Suprapubic skin (tissue), 4 donors: ENCODE measurements at regions not wholly inside any gene's neighbourhood (a gene's known extent, or its start where the extent isn't known, plus 50 kb on each side); places are given as distances from the start of the nearest gene placed in this dataset.

ENCODE experiments used
- DNase-seq, 2 donors: peaks; one replicate each; pipeline ENCODE4 v3.0.0-alpha.2; 2019; ENCODE audit warnings: low spot score in 2 of 2
- H3K27ac ChIP-seq: fragments of 200-600 bp; sonication (generic); one replicate; pipeline ENCODE4 v1.5.1; 2019
- H3K27me3 ChIP-seq: fragments of 200-600 bp; sonication (generic); one replicate; pipeline ENCODE4 v1.5.1; 2019
- H3K36me3 ChIP-seq: fragments of 200-600 bp; sonication (generic); one replicate; pipeline ENCODE4 v1.5.1; 2019
- H3K4me1 ChIP-seq: fragments of 200-600 bp; sonication (generic); one replicate; pipeline ENCODE4 v1.5.1; 2019
- H3K4me3 ChIP-seq: fragments of 200-600 bp; sonication (generic); one replicate; pipeline ENCODE4 v1.5.1; 2019; ENCODE audit warnings: mild to moderate bottlenecking
- H3K9me3 ChIP-seq: fragments of 200-600 bp; sonication (generic); one replicate; pipeline ENCODE4 v1.5.1; 2019
- EP300 ChIP-seq: sonication (generic); formaldehyde crosslinking; IDR thresholded peaks from one replicate; pipeline ENCODE4 v1.6.1; 2017; ENCODE audit warnings: antibody characterized with exemption
- POLR2A ChIP-seq, 2 donors: fragments of 450-650 bp; IDR thresholded peaks; one replicate each; pipeline ENCODE4 v1.6.1; 2017; ENCODE audit warnings: antibody characterized with exemption in 2 of 2, mild to moderate bottlenecking in 2 of 2, moderate library complexity in 2 of 2
- POLR2AphosphoS5 ChIP-seq, 3 donors: sonication (generic); formaldehyde crosslinking; IDR thresholded peaks; one replicate each; pipeline ENCODE4 v1.6.1; 2017; ENCODE audit warnings: antibody characterized with exemption in 3 of 3
- WGBS: methylation state at CpG from one replicate; pipeline ENCODE4 v1.1.5; 2018; 5-methylcytosine and 5-hydroxymethylcytosine counted together
- TF ChIP-seq, protein P1 (sequence below), 2 donors: fragments of 200-600 bp in 1 of 2; fragments of 450-650 bp in 1 of 2; sonication (generic) in 1 of 2; IDR thresholded peaks; one replicate each; pipeline ENCODE4 v1.5.1; 2016 to 2019; ENCODE audit warnings: antibody characterized with exemption in 2 of 2, mild to moderate bottlenecking in 1 of 2, moderate library complexity in 1 of 2

DNA sequence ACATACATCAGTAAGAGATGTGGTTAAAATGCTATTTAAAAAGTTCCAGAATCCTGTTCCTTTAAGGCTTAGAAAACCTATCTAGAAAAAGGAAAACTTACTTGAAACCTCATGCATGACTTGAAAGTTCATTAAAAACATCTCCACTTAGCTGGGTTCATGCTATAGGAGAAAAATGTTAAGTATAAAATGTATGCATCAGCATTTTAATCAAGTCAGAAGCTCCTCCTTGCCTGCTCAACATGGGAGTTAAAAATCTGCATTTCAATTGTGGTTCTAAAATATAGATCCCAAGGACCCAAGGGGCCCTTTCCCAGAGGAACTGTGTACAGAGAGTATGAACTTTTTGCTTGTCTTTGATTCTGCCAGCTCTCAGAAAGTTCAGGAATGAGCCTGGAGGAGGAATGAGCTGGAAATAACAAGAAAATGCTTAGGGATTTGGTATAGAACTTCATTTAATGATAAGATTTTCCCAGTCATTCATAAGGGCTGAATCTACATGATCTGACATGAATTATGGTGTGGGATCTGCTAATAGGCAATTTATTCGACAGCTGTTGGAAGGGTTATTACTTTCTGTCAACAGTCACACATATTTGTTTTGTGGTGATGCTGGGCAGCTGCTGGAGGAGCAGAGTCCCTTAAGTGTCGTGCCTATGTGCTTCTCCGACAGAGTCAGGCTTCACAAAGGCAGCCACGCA is 85.6 kb upstream of the MTPN start:
- no peak for DNase-seq
- H3K9me3 ChIP-seq: no peaks in the 10 kb centered on the region
- 20% methylated on average over 4 of the region's 4 CpGs for WGBS
- no peak overlapping the region for H3K4me3 ChIP-seq
- no peaks in the 10 kb centered on the region for H3K4me1 ChIP-seq
- H3K27ac ChIP-seq: no peak overlapping the region
- TF ChIP-seq, protein P1, sequence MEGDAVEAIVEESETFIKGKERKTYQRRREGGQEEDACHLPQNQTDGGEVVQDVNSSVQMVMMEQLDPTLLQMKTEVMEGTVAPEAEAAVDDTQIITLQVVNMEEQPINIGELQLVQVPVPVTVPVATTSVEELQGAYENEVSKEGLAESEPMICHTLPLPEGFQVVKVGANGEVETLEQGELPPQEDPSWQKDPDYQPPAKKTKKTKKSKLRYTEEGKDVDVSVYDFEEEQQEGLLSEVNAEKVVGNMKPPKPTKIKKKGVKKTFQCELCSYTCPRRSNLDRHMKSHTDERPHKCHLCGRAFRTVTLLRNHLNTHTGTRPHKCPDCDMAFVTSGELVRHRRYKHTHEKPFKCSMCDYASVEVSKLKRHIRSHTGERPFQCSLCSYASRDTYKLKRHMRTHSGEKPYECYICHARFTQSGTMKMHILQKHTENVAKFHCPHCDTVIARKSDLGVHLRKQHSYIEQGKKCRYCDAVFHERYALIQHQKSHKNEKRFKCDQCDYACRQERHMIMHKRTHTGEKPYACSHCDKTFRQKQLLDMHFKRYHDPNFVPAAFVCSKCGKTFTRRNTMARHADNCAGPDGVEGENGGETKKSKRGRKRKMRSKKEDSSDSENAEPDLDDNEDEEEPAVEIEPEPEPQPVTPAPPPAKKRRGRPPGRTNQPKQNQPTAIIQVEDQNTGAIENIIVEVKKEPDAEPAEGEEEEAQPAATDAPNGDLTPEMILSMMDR (IDR thresholded peaks at IDR 0.05): no peak
- TF ChIP-seq POLR2AphosphoS5 (IDR thresholded peaks at IDR 0.05) (no peak), EP300 (no peak), POLR2A (IDR thresholded peaks at IDR 0.05) (no peak)
- H3K27me3 ChIP-seq: no peaks in the 10 kb centered on the region
- no peaks in the 10 kb centered on the region for H3K36me3 ChIP-seq

DNA sequence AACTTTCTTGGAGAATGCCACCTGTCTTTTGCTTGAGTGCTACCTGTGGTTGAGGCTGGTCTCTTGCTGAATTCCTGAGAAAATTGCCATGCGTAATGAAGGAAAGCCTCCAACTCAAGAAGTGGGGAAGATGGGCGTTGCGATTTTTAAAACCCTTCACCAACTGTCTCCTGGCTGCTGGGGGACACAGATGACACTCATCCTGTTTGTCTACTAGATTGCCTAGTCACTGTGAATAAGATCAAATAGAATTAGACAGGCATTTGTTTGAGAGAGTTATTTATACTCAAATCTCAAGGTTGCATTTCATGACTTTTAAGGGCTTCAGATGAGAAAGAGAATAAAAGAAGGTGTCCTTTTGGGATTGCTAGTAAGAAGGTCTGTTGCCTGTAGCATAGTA is 84.3 kb upstream of the MTPN start:
- no peaks in the 10 kb centered on the region for H3K9me3 ChIP-seq
- DNase-seq: no peak
- H3K4me3 ChIP-seq: no peak overlapping the region
- H3K27ac ChIP-seq: no peak overlapping the region
- 91% methylated on average over 3 of the region's 3 CpGs for WGBS
- TF ChIP-seq POLR2A (IDR thresholded peaks at IDR 0.05): no peak
- TF ChIP-seq POLR2AphosphoS5 (IDR thresholded peaks at IDR 0.05): no peak
- TF ChIP-seq EP300: no peak
- TF ChIP-seq, protein P1 (IDR thresholded peaks at IDR 0.05): no peak
- no peaks in the 10 kb centered on the region for H3K27me3 ChIP-seq
- H3K36me3 ChIP-seq: no peaks in the 10 kb centered on the region
- H3K4me1 ChIP-seq: no peaks in the 10 kb centered on the region

DNA sequence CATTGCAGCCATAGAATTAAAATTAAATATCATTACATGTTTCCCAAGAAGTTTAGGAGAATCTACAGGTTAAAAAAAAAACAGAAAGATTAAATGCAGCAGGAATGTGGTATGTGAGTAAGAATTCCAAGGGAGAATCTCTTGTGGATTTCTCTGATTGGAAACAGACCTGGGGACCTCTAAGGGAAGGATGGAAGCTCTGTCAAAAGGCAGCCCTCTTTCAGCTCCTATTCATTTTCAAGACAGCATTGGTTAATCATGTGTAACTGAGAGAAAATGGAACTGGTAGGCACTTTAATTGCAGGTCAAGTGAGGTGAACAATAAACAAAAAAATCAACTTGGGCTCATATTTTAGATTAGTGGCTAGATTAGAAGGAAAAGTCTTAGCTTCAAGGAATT is 81.4 kb upstream of the MTPN start:
- Histone ChIP-seq H3K9me3 (no peaks in the 10 kb centered on the region), H3K36me3 (no peaks in the 10 kb centered on the region), H3K4me3 (no peak overlapping the region), H3K27ac (no peak overlapping the region), H3K4me1 (no peaks in the 10 kb centered on the region), H3K27me3 (no peaks in the 10 kb centered on the region)
- no peak for DNase-seq
- TF ChIP-seq POLR2AphosphoS5 (IDR thresholded peaks at IDR 0.05) (no peak), POLR2A (IDR thresholded peaks at IDR 0.05) (no peak), EP300 (no peak)
- TF ChIP-seq, protein P1 (IDR thresholded peaks at IDR 0.05): no peak

DNA sequence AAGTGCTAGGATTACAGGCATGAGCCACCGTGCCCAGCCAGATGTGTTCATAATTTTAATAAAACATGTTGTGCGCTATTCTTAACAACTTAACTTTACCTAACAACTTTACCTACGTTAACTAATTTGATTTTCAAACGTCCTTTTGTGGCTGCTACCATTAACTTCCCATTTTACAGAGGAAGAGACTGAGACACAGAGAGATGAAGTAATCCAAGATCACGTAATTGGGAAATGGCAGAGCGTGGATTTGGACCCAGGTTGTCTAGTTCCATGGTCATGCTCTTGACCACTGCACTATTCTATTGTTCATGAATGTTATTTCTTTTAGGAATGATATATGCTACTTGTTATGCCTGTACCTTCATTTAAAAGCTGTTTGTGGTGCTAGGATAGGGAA is 80.3 kb upstream of the MTPN start:
- H3K27me3 ChIP-seq: no peaks in the 10 kb centered on the region
- DNase-seq: no peak
- TF ChIP-seq EP300 (no peak), POLR2A (IDR thresholded peaks at IDR 0.05) (no peak), POLR2AphosphoS5 (IDR thresholded peaks at IDR 0.05) (no peak)
- TF ChIP-seq, protein P1 (IDR thresholded peaks at IDR 0.05): no peak
- 87% methylated on average over 6 of the region's 6 CpGs for WGBS
- H3K27ac ChIP-seq: no peak overlapping the region
- H3K9me3 ChIP-seq: no peaks in the 10 kb centered on the region
- H3K4me1 ChIP-seq: no peaks in the 10 kb centered on the region
- H3K4me3 ChIP-seq: no peak overlapping the region
- no peaks in the 10 kb centered on the region for H3K36me3 ChIP-seq

DNA sequence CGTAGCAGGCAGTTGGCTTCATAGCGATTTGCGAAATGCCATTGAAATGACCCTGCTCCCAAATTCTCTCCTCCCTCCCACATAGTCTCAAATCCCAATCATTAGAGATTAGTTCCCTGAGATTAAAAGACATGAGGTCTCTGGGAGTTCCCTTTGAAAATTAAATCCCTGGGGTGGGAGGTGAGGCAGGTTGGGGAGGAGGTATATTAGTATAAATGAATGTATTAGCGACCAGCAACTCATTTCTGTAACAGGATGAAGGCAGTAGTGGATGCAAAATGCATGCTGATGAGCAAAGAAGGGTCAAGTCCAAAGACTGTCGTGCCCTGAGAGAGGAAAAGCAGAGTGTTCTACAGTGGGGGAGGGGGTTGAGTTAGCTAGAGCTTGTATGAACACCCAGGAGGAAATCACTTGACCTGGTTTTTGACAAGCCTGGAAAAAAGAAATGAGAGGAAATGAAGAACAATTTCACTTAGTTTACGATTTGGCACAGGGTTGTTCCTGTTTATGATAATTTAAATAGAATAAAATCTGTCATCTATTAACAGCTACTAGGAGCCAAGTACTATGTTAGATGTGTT is 79.6 kb upstream of the MTPN start:
- Histone ChIP-seq H3K27ac (no peak overlapping the region), H3K36me3 (no peaks in the 10 kb centered on the region), H3K27me3 (no peaks in the 10 kb centered on the region), H3K4me1 (no peaks in the 10 kb centered on the region), H3K4me3 (no peak overlapping the region), H3K9me3 (no peaks in the 10 kb centered on the region)
- no peak for DNase-seq
- WGBS: 65% methylated on average over 6 of the region's 6 CpGs
- TF ChIP-seq POLR2AphosphoS5 (IDR thresholded peaks at IDR 0.05) (no peak), EP300 (no peak), POLR2A (IDR thresholded peaks at IDR 0.05) (no peak)
- TF ChIP-seq, protein P1 (IDR thresholded peaks at IDR 0.05): no peak
